Kidney tubule cell (primary cell): ENCODE measurements at regions not wholly inside any gene's neighbourhood (a gene's known extent, or its start where the extent isn't known, plus 50 kb on each side); places are given as distances from the start of the nearest gene placed in this dataset.

ENCODE experiments used
- DNase-seq: peaks from one replicate; pipeline ENCODE4 v3.0.0-alpha.2; 2018; ENCODE audit warnings: low spot score

DNA sequence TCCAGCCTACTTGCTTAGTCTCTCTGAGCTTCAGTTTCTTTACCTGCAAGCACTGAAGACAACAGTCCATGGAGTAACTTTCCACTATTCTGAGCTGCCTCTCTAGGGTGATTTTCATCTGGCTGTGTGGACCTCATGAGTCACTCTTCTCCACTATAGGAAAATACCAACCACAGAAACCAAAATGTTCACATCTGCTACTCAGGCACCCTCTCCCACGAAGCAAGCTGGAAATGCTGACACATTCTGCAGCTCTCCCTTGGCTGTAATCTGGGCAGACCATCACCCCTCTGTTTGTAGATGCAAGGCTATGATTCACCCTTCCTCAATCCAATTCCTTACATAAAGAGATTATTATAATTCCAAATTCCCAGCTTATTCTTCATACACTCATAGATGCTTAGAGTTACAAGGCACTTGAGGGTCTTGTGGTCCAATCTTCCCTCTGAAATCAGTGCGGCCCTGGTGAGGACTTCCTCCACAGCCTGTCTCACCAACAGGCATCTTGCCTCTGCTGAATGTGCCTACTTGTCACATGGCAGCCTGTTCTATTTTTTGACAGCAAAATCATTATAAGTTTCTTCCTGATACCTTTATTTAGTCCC lies 97.0 kb upstream of the LNX1 start:
- peak; percentile 92 for DNase-seq

DNA sequence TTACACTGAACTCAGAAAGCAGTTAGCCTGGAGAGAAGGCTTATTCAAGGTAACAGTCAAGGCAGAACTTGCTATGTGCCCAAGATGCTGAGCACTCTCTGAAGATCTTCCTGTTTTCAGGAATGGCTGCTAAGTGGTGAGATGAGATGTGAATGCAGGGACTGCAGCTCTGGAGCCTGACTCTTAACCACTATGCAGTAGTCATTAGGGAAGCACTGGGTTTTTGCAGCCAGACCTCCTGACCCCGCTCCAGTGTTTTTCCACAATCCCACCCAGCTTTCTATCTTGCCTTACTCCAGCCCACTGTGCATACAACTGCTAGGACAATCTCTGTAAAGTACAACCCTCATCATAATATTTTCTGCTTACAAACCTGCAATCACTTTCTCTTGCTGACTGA lies 95.2 kb upstream of the LNX1 start:
- no peak for DNase-seq

GRCh38 chr4:53684136-53685130 lies 93.1 kb upstream of the LNX1 start:
- no peak for DNase-seq

DNA sequence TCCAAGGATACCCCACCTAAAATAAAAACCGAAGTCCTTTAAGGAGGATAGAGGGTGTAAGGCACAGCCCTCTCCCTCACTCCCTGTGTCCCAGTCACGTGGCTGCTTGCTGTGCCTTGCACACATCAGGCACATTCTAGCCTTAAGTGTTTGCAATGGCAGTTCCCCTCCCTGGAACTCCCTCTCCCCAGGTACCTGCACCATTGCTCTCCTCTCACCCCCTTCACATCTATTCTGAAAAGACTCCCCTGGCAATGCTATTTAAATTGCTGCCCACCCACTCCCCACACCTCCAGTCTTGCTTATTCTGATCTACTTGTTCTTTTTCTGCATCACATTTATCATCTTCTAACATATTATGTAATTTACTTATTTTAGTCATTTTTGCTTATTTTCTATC lies 91.6 kb upstream of the LNX1 start:
- DNase-seq: no peak

DNA sequence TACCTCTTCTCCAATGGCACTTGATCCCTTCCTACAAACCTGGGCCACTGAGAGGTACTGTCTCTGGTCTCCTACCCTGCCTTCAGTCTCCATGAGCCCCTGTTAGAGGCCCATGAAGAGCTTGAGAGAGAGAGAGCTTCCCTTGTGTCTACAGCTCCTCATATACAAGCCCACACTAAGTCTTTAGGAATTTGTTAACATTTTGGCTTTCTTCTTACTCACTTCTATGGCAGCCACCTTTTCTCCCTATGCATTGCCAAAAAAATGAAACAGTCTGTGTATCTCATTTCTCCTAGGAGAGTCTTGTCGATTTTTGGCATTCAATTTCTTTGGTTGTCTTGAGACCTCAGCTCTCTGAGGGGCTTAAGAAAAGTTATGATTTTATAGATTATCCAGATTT lies 90.9 kb upstream of the LNX1 start:
- no peak for DNase-seq

- no peak for DNase-seq
Observed at GRCh38 chr4:53680598-53680997, 89.3 kb upstream of the LNX1 start.

- no peak for DNase-seq
Observed at GRCh38 chr4:53680168-53680567, 88.9 kb upstream of the LNX1 start.

DNA sequence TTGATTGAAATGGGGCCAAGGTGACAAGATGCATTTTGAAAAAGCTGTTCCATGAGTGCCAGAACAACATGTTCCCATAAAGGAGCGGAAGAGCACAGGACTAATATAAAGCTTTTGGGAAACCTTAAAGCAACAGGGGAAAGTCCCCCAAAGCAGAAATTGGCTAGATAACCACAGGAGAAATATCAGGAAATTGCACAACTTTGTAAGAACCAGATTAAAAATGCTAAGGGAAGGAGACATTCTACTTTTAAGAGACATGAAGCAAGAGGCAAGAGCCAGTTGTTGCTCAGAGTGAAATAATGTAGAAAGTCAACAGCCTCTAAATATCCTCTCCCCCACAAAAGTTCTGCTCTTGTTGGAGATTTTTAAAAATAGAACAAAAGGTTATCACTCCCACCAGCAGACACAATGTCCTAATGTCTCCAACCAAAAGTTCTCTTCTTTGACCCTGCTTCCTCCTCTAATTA lies 85.2 kb upstream of the LNX1 start:
- no peak for DNase-seq

- no peak for DNase-seq
Observed at GRCh38 chr4:53674903-53675302, 83.6 kb upstream of the LNX1 start.

DNA sequence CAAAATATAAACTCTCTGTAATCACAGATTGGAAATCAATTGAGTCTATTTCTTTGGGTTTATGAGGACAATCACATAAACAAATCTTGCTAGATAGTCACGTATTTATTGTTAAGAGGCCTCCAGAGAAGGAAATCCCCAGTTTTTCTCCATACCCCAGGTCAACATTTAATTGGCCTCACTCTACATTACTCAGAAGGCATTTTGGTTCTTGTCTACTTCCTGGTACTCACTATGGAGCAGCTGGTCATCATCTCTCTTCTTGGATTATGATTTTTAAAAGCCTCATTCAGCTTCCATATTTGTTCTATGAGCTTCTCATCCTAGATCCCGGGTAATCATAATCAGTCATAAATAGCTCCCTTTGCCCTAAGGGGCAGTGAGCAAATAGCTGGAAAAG lies 81.6 kb upstream of the LNX1 start:
- no peak for DNase-seq

- no peak for DNase-seq
Observed at GRCh38 chr4:53671757-53672156, 80.5 kb upstream of the LNX1 start.

GRCh38 chr4:53659737-53660136 lies 68.5 kb upstream of the LNX1 start:
- no peak for DNase-seq

DNA sequence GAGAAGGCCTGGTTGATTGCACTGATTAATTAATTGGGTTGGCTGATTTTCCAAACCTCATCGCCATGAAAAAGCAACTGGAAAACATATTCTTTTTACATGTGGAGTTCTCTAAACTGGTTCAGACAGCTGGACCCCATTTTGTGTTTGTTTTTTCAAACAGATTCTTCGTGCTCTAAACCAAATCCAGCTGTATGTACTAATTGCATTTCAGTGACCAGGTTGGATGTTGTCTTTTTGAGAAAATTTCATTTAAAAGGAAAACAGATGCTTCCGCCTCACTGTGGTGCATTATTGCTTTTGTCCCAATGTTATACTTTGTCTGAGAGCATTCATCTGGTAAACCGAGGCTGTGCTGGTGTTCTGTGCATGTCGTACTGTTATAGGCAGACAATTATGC lies 67.8 kb upstream of the LNX1 start:
- DNase-seq: no peak

DNA sequence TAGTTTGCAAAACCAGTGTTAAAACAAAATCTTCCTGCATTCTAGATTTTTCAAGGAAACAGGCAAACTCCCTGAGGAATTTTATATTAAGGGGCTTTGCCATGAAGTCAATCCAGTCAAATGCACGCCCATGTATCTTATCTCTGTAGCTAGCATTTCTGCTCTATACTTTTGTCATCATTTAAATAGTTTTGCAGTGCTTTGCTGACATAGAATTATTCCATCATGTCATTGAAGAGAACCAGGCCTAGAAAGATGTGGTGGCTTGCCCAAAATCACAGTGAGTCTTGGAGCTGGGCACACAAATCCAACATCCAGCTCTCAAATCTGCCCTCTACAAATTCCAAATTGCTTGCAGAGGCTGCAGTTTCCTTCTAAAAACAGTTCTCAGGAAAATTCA lies 66.7 kb upstream of the LNX1 start:
- DNase-seq: no peak

DNA sequence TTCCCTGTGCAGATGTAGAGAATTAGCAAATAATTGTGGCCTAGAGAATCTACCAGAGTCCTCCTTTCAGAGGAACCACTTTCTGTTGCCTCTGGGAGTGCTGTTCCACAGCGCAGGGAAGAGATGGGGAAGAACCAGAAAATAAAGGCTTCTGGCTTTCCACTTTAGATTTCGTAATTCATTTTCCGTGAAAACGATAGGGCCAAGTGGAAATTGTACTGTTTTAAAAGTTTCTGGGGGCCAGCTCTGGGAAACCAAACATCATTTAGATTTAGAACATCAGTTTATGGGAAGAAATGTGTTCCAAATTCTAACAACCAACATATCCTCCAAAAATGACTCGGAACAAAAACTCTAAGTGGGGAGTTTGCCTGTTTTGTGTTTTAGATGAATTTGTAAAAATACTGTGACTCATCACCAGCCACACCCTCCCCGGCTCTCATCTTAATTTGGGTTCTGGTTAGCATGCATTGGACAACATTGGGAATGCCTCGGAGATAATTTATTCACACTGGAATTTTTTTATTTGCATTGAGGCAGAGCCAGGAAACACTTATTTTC lies 65.2 kb upstream of the LNX1 start:
- no peak for DNase-seq

DNA sequence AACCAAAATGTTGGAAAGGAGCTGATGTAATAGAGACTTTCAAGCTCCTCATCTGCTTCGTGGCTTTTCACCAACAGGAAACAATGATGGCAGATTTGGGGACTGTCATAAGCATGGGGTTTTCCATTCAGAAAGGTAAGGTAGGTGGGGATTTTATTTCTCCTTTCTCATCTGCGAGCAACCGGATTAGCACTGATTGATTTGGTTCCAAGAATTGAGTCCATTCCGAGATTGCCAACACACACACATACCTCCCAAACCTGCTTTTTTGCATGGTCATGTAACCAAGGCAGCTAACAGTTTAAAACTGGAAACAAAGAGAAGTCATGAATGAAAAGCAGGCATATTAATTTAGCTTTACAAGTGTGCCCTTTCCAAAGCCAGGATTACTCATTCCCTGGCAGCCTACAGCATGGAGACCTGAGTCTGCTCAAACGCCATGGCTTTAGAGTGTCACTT lies 63.0 kb upstream of the LNX1 start:
- peak; percentile 25 for DNase-seq

- peak; percentile 66 for DNase-seq
Observed at GRCh38 chr4:53653484-53654053, 62.3 kb upstream of the LNX1 start.

DNA sequence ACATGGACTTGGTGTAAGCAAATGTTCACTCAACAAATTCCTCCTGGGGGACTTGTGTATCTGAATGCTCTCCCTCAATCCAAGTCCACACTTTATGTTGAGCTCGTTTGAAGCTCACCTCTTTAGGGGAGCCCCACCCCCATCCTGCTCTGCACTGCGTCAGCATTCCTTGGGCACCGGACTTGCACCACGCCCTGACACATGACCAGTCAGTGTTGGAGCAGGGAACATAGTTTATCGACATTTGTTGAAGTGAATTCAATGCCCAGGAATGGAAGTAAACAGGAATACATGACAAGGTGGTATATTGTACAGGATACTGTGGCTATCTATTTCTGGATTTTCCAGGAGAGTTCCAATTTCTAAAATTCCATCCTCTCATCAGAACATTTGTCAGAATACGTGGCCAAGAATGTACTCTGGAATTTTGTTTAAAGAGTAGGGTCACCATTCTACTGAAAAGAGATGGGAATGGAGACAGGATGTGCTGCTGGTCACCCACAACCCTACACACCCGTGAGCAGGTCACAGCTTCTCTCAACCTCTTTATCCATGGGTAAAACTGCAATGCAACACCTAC lies 60.0 kb upstream of the LNX1 start:
- DNase-seq: peak; percentile 23

- no peak for DNase-seq
Observed at GRCh38 chr4:53649357-53649756, 58.1 kb upstream of the LNX1 start.

DNA sequence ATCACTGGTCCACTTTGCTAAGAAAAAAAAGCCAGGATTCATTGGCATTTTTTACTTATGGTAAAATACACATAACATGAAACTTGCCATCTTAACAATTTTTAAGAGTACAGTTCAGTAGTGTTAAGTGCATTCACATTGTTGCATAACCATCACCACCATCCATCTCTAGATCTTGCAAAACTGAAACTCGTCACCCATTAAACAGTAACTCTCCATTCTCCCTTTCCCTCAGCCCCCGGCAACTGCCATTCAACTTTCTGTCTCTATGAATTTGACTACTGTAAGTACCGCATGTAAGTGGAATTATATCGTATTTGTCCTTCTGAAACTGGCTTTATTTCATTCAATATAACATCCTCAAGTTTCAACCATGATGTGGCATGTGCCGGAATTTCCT lies 56.3 kb upstream of the LNX1 start:
- no peak for DNase-seq

GRCh38 chr4:53646795-53647194 lies 55.5 kb upstream of the LNX1 start:
- no peak for DNase-seq

- DNase-seq: no peak
Observed at GRCh38 chr4:53645108-53645507, 53.8 kb upstream of the LNX1 start.
